ENCODE measurements at regions not wholly inside any gene's neighbourhood (a gene's known extent, or its start where the extent isn't known, plus 50 kb on each side); places are given as distances from the start of the nearest gene placed in this dataset.

GRCh38 chr3:166462891-166463470, 625.8 kb upstream of the BCHE start:
- TF ChIP-seq, protein P1, sequence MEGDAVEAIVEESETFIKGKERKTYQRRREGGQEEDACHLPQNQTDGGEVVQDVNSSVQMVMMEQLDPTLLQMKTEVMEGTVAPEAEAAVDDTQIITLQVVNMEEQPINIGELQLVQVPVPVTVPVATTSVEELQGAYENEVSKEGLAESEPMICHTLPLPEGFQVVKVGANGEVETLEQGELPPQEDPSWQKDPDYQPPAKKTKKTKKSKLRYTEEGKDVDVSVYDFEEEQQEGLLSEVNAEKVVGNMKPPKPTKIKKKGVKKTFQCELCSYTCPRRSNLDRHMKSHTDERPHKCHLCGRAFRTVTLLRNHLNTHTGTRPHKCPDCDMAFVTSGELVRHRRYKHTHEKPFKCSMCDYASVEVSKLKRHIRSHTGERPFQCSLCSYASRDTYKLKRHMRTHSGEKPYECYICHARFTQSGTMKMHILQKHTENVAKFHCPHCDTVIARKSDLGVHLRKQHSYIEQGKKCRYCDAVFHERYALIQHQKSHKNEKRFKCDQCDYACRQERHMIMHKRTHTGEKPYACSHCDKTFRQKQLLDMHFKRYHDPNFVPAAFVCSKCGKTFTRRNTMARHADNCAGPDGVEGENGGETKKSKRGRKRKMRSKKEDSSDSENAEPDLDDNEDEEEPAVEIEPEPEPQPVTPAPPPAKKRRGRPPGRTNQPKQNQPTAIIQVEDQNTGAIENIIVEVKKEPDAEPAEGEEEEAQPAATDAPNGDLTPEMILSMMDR (conservative IDR thresholded peaks at IDR 0.05; ENCODE audit: low read depth, low read length): no peak
- TF ChIP-seq EZH2 (IDR thresholded peaks at IDR 0.05; ENCODE audit: borderline replicate concordance, low read depth, low read length, poor library complexity, severe bottlenecking): no peak

Data from A673 (cell line).